K562 (cell line): ENCODE measurements at regions not wholly inside any gene's neighbourhood (a gene's known extent, or its start where the extent isn't known, plus 50 kb on each side); places are given as distances from the start of the nearest gene placed in this dataset.

Source experiments
- ATAC-seq: fragments of 200-7000 bp; cut with Tn5 transposase; 3 replicates; pipeline ENCODE4 v1.9.1; 2020; ENCODE audit warnings: moderate library complexity
- BruUV-seq: library from RNA; stranded (reverse); fragments of 400-500 nt; replicated peaks from 2 replicates; lab custom pipeline; 2021; lab: Mats Ljungman, UMichigan
- CTCF ChIA-PET: fragments of 300-600 bp; formaldehyde crosslinking; extraction: SDS; loops from one replicate; lab custom pipeline; 2021; ENCODE audit warnings: low intra/inter-chr PET ratio; lab: Yijun Ruan, JAX
- POLR2A ChIA-PET: fragments of 300-600, 350-650 bp; sonication (Branson Sonifier 250); formaldehyde crosslinking; extraction: SDS; loops from one replicate; lab custom pipeline; 2021; ENCODE audit warnings: antibody characterized with exemption, inconsistent platforms; lab: Yijun Ruan, JAX
- DNase-seq, 4 experiments: peaks; one replicate each; pipeline versions ENCODE4 v3.0.0 to v3.0.0-alpha.2; 2011 to 2018; ENCODE audit warnings: low spot score in 3 of 4, mixed read lengths in 3 of 4; ENCODE audit errors: extremely low read depth in 1 of 4
- FAIRE-seq: peaks from 2 replicates; lab custom pipeline; 2011; peaks lifted over from hg19 to GRCh38; lab: Jason Lieb, UNC
- H2AFZ ChIP-seq: 2 replicates; pipeline ENCODE4 v1.6.0; 2011; ENCODE audit warnings: low read depth, low read length, control low read depth, inconsistent platforms
- H3K27ac ChIP-seq: fragments of 200-600 bp; 3 replicates; pipeline ENCODE4 v1.8.0; 2011; ENCODE audit warnings: low read depth, mild to moderate bottlenecking, control low read depth, inconsistent platforms, low read length, moderate library complexity, mixed read lengths; ENCODE audit errors: extremely low read depth
- H3K27me3 ChIP-seq, 2 experiments: fragments of 300-600 bp in 1 of 2; 2 replicates in 1 of 2; 3 replicates in 1 of 2; pipeline versions ENCODE4 v1.6.0 to v1.8.0; 2011; ENCODE audit warnings: inconsistent platforms in 2 of 2, low read length in 2 of 2, mild to moderate bottlenecking in 1 of 2, mixed read lengths in 1 of 2, moderate library complexity in 1 of 2; ENCODE audit not compliant: control insufficient read depth in 2 of 2, insufficient read depth in 2 of 2
- H3K36me3 ChIP-seq: fragments of 300-600 bp; 3 replicates; pipeline ENCODE4 v1.8.0; 2011; ENCODE audit warnings: mild to moderate bottlenecking, low read length, inconsistent platforms; ENCODE audit not compliant: control insufficient read depth, insufficient read depth
- H3K4me1 ChIP-seq, 2 experiments: fragments of 200-600 bp in 1 of 2; replicated peaks in 1 of 2; 2 replicates in 1 of 2; 3 replicates in 1 of 2; pipeline versions ENCODE4 v1.5.1 to v1.8.0; 2011; ENCODE audit warnings: inconsistent platforms in 2 of 2, low read length in 2 of 2, mild to moderate bottlenecking in 1 of 2, mixed read lengths in 1 of 2, moderate library complexity in 1 of 2; ENCODE audit not compliant: control insufficient read depth in 2 of 2, insufficient read depth in 2 of 2
- H3K4me2 ChIP-seq: 2 replicates; pipeline ENCODE4 v1.6.1; 2011; ENCODE audit warnings: low read length, control low read depth, inconsistent platforms, mixed read lengths; ENCODE audit not compliant: insufficient read depth
- H3K4me3 ChIP-seq: fragments of 200-600 bp; sonication (generic), shearing (Covaris generic); 2 replicates; pipeline ENCODE4 v1.5.1; 2016; ENCODE audit warnings: control low read depth, inconsistent platforms
- H3K79me2 ChIP-seq: fragments of 200-600 bp; 3 replicates; pipeline ENCODE4 v1.8.0; 2011; ENCODE audit warnings: low read length, inconsistent platforms; ENCODE audit not compliant: control insufficient read depth, insufficient read depth
- H3K9ac ChIP-seq, 2 experiments: 2 replicates each; pipeline versions ENCODE4 v1.6.0 to v1.6.1; 2011; ENCODE audit warnings: low read depth in 2 of 2, low read length in 2 of 2, control low read depth in 1 of 2, inconsistent platforms in 1 of 2, mild to moderate bottlenecking in 1 of 2, mixed read lengths in 1 of 2; ENCODE audit not compliant: insufficient read depth in 1 of 2
- H3K9me1 ChIP-seq: one replicate; pipeline ENCODE4 v1.6.0; 2011; ENCODE audit warnings: inconsistent platforms, mild to moderate bottlenecking, low read length, moderate library complexity; ENCODE audit not compliant: control insufficient read depth, insufficient read depth
- H3K9me3 ChIP-seq: replicated peaks from 2 replicates; pipeline ENCODE4 v1.5.1; 2011; ENCODE audit warnings: low read depth, low read length, inconsistent platforms; ENCODE audit not compliant: control insufficient read depth, insufficient read depth
- H4K20me1 ChIP-seq: replicated peaks from 2 replicates; pipeline ENCODE4 v1.6.1; 2011; ENCODE audit warnings: low read length, inconsistent platforms, mixed read lengths; ENCODE audit not compliant: control insufficient read depth, insufficient read depth
- CBX2 ChIP-seq: fragments of 200-600 bp; sonication (generic); IDR thresholded peaks from one replicate; pipeline ENCODE4 v1.6.1; 2012; ENCODE audit warnings: mild to moderate bottlenecking, low read length, inconsistent platforms; ENCODE audit not compliant: insufficient read depth, poor library complexity, severe bottlenecking
- NELFE ChIP-seq: IDR thresholded peaks from 2 replicates; pipeline ENCODE4 v1.6.1; 2011; ENCODE audit warnings: mild to moderate bottlenecking; ENCODE audit not compliant: insufficient read depth, insufficient read length
- NUFIP1 ChIP-seq: fragments of 450-650 bp; IDR thresholded peaks from 2 replicates; pipeline ENCODE4 v1.6.1; 2018; ENCODE audit not compliant: partially characterized antibody
- PCBP1 ChIP-seq: fragments of 200-400 bp; formaldehyde crosslinking; IDR thresholded peaks from 2 replicates; pipeline ENCODE4 v1.6.1; 2018; ENCODE audit warnings: mild to moderate bottlenecking, low read depth, low read length; ENCODE audit not compliant: poor library complexity, severe bottlenecking
- PCBP2 ChIP-seq: fragments of 200-400 bp; formaldehyde crosslinking; IDR thresholded peaks from 2 replicates; pipeline ENCODE4 v1.6.1; 2018; ENCODE audit warnings: low read length, low read depth, mild to moderate bottlenecking, moderate library complexity; ENCODE audit not compliant: poor library complexity, severe bottlenecking
- RBM17 ChIP-seq: fragments of 200-400 bp; formaldehyde crosslinking; IDR thresholded peaks from 2 replicates; pipeline ENCODE4 v1.6.1; 2017; ENCODE audit warnings: low read depth, mild to moderate bottlenecking, low read length, borderline replicate concordance
- RBM22 ChIP-seq: fragments of 200-400 bp; formaldehyde crosslinking; IDR thresholded peaks from 2 replicates; pipeline ENCODE4 v1.6.1; 2018; ENCODE audit warnings: low read length, low read depth; ENCODE audit not compliant: poor library complexity, severe bottlenecking
- RFX1 ChIP-seq: fragments of 450-650 bp; IDR thresholded peaks from 2 replicates; pipeline ENCODE4 v1.6.1; 2016; ENCODE audit warnings: mild to moderate bottlenecking, moderate library complexity
- WGBS: fragments of 100-300 bp; shearing (Covaris generic); methylation state at CpG from one replicate; pipeline ENCODE4 v1.1.6; 2016; ENCODE audit warnings: low coverage, mixed read lengths; ENCODE audit not compliant: insufficient coverage; ENCODE audit errors: missing lambda C conversion rate; 5-methylcytosine and 5-hydroxymethylcytosine counted together
- in situ Hi-C: fragments of 300-500 bp; cut with MboI; formaldehyde crosslinking; loops from 4 replicates; pipeline ENCODE4 v1.15.0; 2018; ENCODE audit warnings: inconsistent platforms, mixed read lengths
- intact Hi-C: fragments of 100-400 bp; cut with micrococcal nuclease; formaldehyde crosslinking; loops from 2 replicates; pipeline ENCODE4 v1.14.2; 2022
- TF ChIP-seq, protein P1 (sequence below): fragments of 450-650 bp; IDR thresholded peaks from 2 replicates; pipeline ENCODE4 v1.7.1; 2018; ENCODE audit warnings: mild to moderate bottlenecking, low read depth; ENCODE audit not compliant: partially characterized antibody

DNA sequence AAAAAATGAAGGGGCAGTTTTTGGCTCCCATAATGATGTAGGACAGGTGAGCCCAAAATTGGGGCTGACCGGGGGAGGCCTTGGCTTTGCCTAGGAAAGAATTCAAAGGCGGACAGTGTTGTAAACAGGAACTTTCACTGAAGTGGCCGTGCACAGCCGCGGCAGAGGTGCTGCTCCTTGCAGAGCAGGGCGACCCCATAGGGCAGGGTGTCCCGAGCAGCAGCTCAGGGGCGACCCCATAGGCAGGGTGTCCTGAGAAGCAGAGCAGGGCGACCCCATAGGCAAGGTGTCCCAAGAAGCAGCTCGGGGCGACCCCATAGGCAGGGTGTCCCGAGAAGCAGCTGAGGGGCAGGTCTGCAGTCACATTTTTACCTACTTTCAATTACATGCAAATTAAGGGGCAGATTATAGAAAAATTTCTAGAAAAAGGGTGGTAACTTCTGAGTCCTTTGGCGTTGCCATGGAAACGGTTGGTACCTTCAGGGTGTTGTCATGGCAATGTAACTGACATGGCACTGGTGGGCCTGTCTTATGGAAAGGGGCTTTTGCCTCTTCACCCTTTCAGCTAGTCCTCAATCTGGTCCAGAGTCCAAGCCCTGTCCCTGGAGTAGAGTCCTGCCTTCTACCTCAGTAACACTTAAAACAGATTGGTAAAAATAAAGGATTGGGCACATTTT, 134.5 kb downstream of the FBXO15 start:
- intact Hi-C loops (no loop called here), in situ Hi-C loops (no loop called here)
- Histone ChIP-seq H3K4me3 (no peak overlapping the region), H3K9me3 (no peaks in the 10 kb centered on the region), H3K4me2 (no peak overlapping the region), H3K9ac (no peak overlapping the region), H4K20me1 (no peaks in the 10 kb centered on the region), H3K79me2 (no peaks in the 10 kb centered on the region), H3K9me1 (no peaks in the 10 kb centered on the region), H3K27ac (no peak overlapping the region), H2AFZ (no peak overlapping the region), H3K27me3 (no peaks in the 10 kb centered on the region; a peak in 2 of 5 replicates), H3K36me3 (no peaks in the 10 kb centered on the region), H3K4me1 (no peaks in the 10 kb centered on the region)
- FAIRE-seq = no peak
- 2% methylated on average over 13 of the region's 14 CpGs for WGBS
- no peak for DNase-seq
- no TSS peak for BruUV-seq
- TF ChIP-seq RFX1 (peak; percentile 81), RBM22 (no peak)
- CTCF ChIA-PET = no interaction called here
- POLR2A ChIA-PET = no interaction called here
- no peak for ATAC-seq

DNA sequence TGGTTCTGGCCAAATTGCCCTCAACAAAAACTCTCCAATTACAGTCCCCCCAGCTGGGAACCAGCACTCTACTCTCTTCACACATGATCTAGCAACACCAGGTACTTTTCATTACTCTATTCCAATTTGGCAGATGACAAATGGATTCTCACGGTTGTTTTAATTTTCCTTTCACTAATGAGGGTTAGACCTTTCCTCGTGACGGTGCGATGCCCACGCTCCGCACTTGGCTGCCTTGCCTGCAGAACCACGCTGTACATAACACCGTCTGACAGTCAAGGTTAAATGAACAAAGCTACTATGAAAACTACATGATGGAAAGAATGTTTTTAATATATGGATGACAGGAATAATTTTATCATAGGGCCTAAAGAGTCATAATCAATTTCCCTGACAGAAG, 141.5 kb downstream of the FBXO15 start:
- H3K36me3 ChIP-seq = no peaks in the 10 kb centered on the region
- no peak overlapping the region for H3K4me2 ChIP-seq
- BruUV-seq = no TSS peak
- no peaks in the 10 kb centered on the region for H4K20me1 ChIP-seq
- intact Hi-C loops (no loop called here), in situ Hi-C loops (no loop called here)
- no peak overlapping the region for H2AFZ ChIP-seq
- ChIA-PET CTCF (no interaction called here), POLR2A (no interaction called here)
- WGBS = 3% methylated on average over 8 of the region's 8 CpGs
- no peak for DNase-seq
- no peak overlapping the region for H3K27ac ChIP-seq
- no peaks in the 10 kb centered on the region; a peak in 1 of 5 replicates for H3K27me3 ChIP-seq
- no peak overlapping the region for H3K9ac ChIP-seq
- no peaks in the 10 kb centered on the region for H3K4me1 ChIP-seq
- H3K9me1 ChIP-seq = no peaks in the 10 kb centered on the region
- no peak for ATAC-seq
- FAIRE-seq = no peak
- H3K9me3 ChIP-seq = no peaks in the 10 kb centered on the region
- no peak overlapping the region for H3K4me3 ChIP-seq
- no peaks in the 10 kb centered on the region for H3K79me2 ChIP-seq
- no peak for TF ChIP-seq PCBP2
- TF ChIP-seq RBM17 = no peak
- no peak for TF ChIP-seq NUFIP1
- no peak for TF ChIP-seq PCBP1
- TF ChIP-seq CBX2 = no peak
- no peak for TF ChIP-seq NELFE
- TF ChIP-seq, protein P1, sequence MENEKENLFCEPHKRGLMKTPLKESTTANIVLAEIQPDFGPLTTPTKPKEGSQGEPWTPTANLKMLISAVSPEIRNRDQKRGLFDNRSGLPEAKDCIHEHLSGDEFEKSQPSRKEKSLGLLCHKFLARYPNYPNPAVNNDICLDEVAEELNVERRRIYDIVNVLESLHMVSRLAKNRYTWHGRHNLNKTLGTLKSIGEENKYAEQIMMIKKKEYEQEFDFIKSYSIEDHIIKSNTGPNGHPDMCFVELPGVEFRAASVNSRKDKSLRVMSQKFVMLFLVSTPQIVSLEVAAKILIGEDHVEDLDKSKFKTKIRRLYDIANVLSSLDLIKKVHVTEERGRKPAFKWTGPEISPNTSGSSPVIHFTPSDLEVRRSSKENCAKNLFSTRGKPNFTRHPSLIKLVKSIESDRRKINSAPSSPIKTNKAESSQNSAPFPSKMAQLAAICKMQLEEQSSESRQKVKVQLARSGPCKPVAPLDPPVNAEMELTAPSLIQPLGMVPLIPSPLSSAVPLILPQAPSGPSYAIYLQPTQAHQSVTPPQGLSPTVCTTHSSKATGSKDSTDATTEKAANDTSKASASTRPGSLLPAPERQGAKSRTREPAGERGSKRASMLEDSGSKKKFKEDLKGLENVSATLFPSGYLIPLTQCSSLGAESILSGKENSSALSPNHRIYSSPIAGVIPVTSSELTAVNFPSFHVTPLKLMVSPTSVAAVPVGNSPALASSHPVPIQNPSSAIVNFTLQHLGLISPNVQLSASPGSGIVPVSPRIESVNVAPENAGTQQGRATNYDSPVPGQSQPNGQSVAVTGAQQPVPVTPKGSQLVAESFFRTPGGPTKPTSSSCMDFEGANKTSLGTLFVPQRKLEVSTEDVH = no peak
